ENCODE measurements at regions not wholly inside any gene's neighbourhood (a gene's known extent, or its start where the extent isn't known, plus 50 kb on each side); places are given as distances from the start of the nearest gene placed in this dataset.

DNA sequence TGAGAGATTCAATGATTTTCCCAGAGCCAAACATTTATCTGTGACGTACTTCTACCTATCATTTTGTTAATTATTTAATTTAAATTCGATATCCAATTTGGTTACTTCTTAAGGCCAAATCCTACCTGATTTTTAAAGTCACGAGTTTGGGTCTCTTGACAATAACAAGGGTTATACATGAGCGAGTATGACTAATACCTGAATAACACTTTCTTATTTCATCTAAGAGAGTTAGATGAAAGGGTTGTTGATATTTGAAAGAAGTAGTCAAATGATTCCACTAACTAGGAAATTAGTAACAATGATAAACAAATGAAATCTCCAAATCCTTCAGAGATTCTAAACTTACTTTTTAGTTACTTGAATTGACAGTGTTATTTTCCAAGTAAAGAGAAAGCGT lies 1086.9 kb downstream of the XPNPEP1 start:
- TF ChIP-seq POLR2AphosphoS5 (IDR thresholded peaks at IDR 0.05; ENCODE audit: borderline replicate concordance, low read depth, low read length) (no peak), EZH2 (IDR thresholded peaks at IDR 0.05) (no peak), FOXP2 (optimal IDR thresholded peaks at IDR 0.05; ENCODE audit: control extremely low read depth, extremely low read length, insufficient read depth) (no peak)

Data from SK-N-MC (cell line).